Activated naive CD8-positive, alpha-beta T cell treated with anti-CD3 and anti-CD28 coated beads, Interleukin-2, amount 50 U/mL, for 24 hours (primary cell): ENCODE measurements at regions not wholly inside any gene's neighbourhood (a gene's known extent, or its start where the extent isn't known, plus 50 kb on each side); places are given as distances from the start of the nearest gene placed in this dataset.
"Not testable (repeated sequence)": the region's sequence is repeated elsewhere in the genome, so short reads cannot be mapped to it uniquely, and the experiment has no call there.

ENCODE experiments used
- ATAC-seq: fragments of 150-1000 bp; cut with Tn5 transposase; one replicate; pipeline ENCODE4 v1.10.0; 2021
- DNase-seq: peaks from one replicate; pipeline ENCODE4 v3.0.0; 2021
- H3K27ac Mint-ChIP-seq: one replicate; pipeline ENCODE4 v1.8.0; 2021; ENCODE audit warnings: mild to moderate bottlenecking, mixed read lengths
- H3K27me3 Mint-ChIP-seq: one replicate; pipeline ENCODE4 v1.8.0; 2021; ENCODE audit warnings: mixed read lengths
- H3K36me3 Mint-ChIP-seq: one replicate; pipeline ENCODE4 v1.8.0; 2021; ENCODE audit warnings: low read depth, mixed read lengths
- H3K4me1 Mint-ChIP-seq: one replicate; pipeline ENCODE4 v1.8.0; 2021; ENCODE audit warnings: mixed read lengths
- H3K4me3 Mint-ChIP-seq: one replicate; pipeline ENCODE4 v1.8.0; 2021; ENCODE audit warnings: mild to moderate bottlenecking, moderate library complexity, mixed read lengths
- H3K9me3 Mint-ChIP-seq: one replicate; pipeline ENCODE4 v1.8.0; 2021; ENCODE audit warnings: mixed read lengths

GRCh38 chr2:140091926-140092325 is 1311.7 kb upstream of the NXPH2 start:
- Mint-ChIP-seq H3K4me3 (no peak overlapping the region), H3K36me3 (no peaks in the 10 kb centered on the region), H3K9me3 (peaks cover 3% of the 10 kb centered on the region), H3K4me1 (no peaks in the 10 kb centered on the region), H3K27ac (no peak overlapping the region), H3K27me3 (no peaks in the 10 kb centered on the region)
- ATAC-seq: no peak
- no peak for DNase-seq

GRCh38 chr2:140086964-140087363 is 1306.8 kb upstream of the NXPH2 start:
- DNase-seq: no peak
- Mint-ChIP-seq H3K27me3 (no peaks in the 10 kb centered on the region), H3K36me3 (no peaks in the 10 kb centered on the region), H3K27ac (no peak overlapping the region), H3K4me1 (no peaks in the 10 kb centered on the region), H3K9me3 (no peaks in the 10 kb centered on the region), H3K4me3 (no peak overlapping the region)
- no peak for ATAC-seq

- Mint-ChIP-seq H3K27ac (no peak overlapping the region), H3K4me3 (no peak overlapping the region), H3K4me1 (no peaks in the 10 kb centered on the region), H3K36me3 (no peaks in the 10 kb centered on the region), H3K27me3 (no peaks in the 10 kb centered on the region), H3K9me3 (no peaks in the 10 kb centered on the region)
- ATAC-seq: no peak
- no peak for DNase-seq
Observed at GRCh38 chr2:140085674-140086073, 1305.5 kb upstream of the NXPH2 start.

GRCh38 chr2:140079038-140079437 is 1298.8 kb upstream of the NXPH2 start:
- no peak for DNase-seq
- Mint-ChIP-seq H3K36me3 (no peaks in the 10 kb centered on the region), H3K27ac (no peak overlapping the region), H3K9me3 (no peaks in the 10 kb centered on the region), H3K4me1 (no peaks in the 10 kb centered on the region), H3K27me3 (no peaks in the 10 kb centered on the region), H3K4me3 (no peak overlapping the region)
- ATAC-seq: no peak

GRCh38 chr2:140076164-140076563 is 1296.0 kb upstream of the NXPH2 start:
- H3K4me1 Mint-ChIP-seq: no peaks in the 10 kb centered on the region
- H3K36me3 Mint-ChIP-seq: no peaks in the 10 kb centered on the region
- no peak for ATAC-seq
- no peak overlapping the region for H3K27ac Mint-ChIP-seq
- no peaks in the 10 kb centered on the region for H3K9me3 Mint-ChIP-seq
- no peak for DNase-seq
- no peak overlapping the region for H3K4me3 Mint-ChIP-seq
- no peaks in the 10 kb centered on the region for H3K27me3 Mint-ChIP-seq

- not testable (repeated sequence) for H3K27me3 Mint-ChIP-seq, DNase-seq, H3K27ac Mint-ChIP-seq, H3K36me3 Mint-ChIP-seq, H3K4me3 Mint-ChIP-seq, H3K4me1 Mint-ChIP-seq, ATAC-seq, H3K9me3 Mint-ChIP-seq
Observed at GRCh38 chr2:140073763-140074162, 1293.6 kb upstream of the NXPH2 start.

- Mint-ChIP-seq H3K4me3 (no peak overlapping the region), H3K27me3 (no peaks in the 10 kb centered on the region), H3K9me3 (peaks cover 13% of the 10 kb centered on the region), H3K36me3 (no peaks in the 10 kb centered on the region), H3K27ac (no peak overlapping the region), H3K4me1 (no peaks in the 10 kb centered on the region)
- DNase-seq (no peak), ATAC-seq (no peak)
Observed at GRCh38 chr2:140067661-140068060, 1287.5 kb upstream of the NXPH2 start.

GRCh38 chr2:140064243-140064642 is 1284.1 kb upstream of the NXPH2 start:
- no peak overlapping the region for H3K27ac Mint-ChIP-seq
- DNase-seq: no peak
- ATAC-seq: no peak
- no peaks in the 10 kb centered on the region for H3K36me3 Mint-ChIP-seq
- H3K4me1 Mint-ChIP-seq: no peaks in the 10 kb centered on the region
- H3K9me3 Mint-ChIP-seq: peaks cover 14% of the 10 kb centered on the region
- no peaks in the 10 kb centered on the region for H3K27me3 Mint-ChIP-seq
- no peak overlapping the region for H3K4me3 Mint-ChIP-seq

GRCh38 chr2:140063356-140063755 is 1283.2 kb upstream of the NXPH2 start:
- ATAC-seq: no peak
- H3K4me3 Mint-ChIP-seq: no peak overlapping the region
- no peaks in the 10 kb centered on the region for H3K4me1 Mint-ChIP-seq

GRCh38 chr2:140061240-140061639 is 1281.0 kb upstream of the NXPH2 start:
- H3K36me3 Mint-ChIP-seq: no peaks in the 10 kb centered on the region
- no peak overlapping the region for H3K27ac Mint-ChIP-seq
- no peaks in the 10 kb centered on the region for H3K27me3 Mint-ChIP-seq
- peaks cover 17% of the 10 kb centered on the region for H3K9me3 Mint-ChIP-seq
- ATAC-seq (no peak), DNase-seq (no peak)
- H3K4me1 Mint-ChIP-seq: no peaks in the 10 kb centered on the region
- no peak overlapping the region for H3K4me3 Mint-ChIP-seq

More at GRCh38 chr2:140063356-140063755, 1283.2 kb upstream of the NXPH2 start:
- DNase-seq: no peak
- H3K36me3 Mint-ChIP-seq: no peaks in the 10 kb centered on the region
- no peak overlapping the region for H3K27ac Mint-ChIP-seq
- H3K27me3 Mint-ChIP-seq: no peaks in the 10 kb centered on the region
- peaks cover 13% of the 10 kb centered on the region for H3K9me3 Mint-ChIP-seq

- H3K27ac Mint-ChIP-seq: no peak overlapping the region
- no peaks in the 10 kb centered on the region for H3K4me1 Mint-ChIP-seq
- DNase-seq: no peak
- no peaks in the 10 kb centered on the region for H3K27me3 Mint-ChIP-seq
- no peaks in the 10 kb centered on the region for H3K36me3 Mint-ChIP-seq
- no peak for ATAC-seq
- H3K9me3 Mint-ChIP-seq: peaks cover 11% of the 10 kb centered on the region
- H3K4me3 Mint-ChIP-seq: no peak overlapping the region
Observed at GRCh38 chr2:140057928-140058327, 1277.7 kb upstream of the NXPH2 start.

GRCh38 chr2:140041811-140042210 is 1261.6 kb upstream of the NXPH2 start:
- Mint-ChIP-seq H3K4me1 (no peaks in the 10 kb centered on the region), H3K27me3 (no peaks in the 10 kb centered on the region), H3K4me3 (no peak overlapping the region), H3K36me3 (no peaks in the 10 kb centered on the region), H3K27ac (no peak overlapping the region), H3K9me3 (peaks cover 20% of the 10 kb centered on the region)
- no peak for DNase-seq
- ATAC-seq: no peak

- H3K4me1 Mint-ChIP-seq: no peaks in the 10 kb centered on the region
- H3K27me3 Mint-ChIP-seq: no peaks in the 10 kb centered on the region
- ATAC-seq: no peak
- H3K4me3 Mint-ChIP-seq: no peak overlapping the region
- peaks cover 20% of the 10 kb centered on the region for H3K9me3 Mint-ChIP-seq
- no peaks in the 10 kb centered on the region for H3K36me3 Mint-ChIP-seq
- DNase-seq: no peak
- no peak overlapping the region for H3K27ac Mint-ChIP-seq
Observed at GRCh38 chr2:140041239-140041638, 1261.0 kb upstream of the NXPH2 start.

- no peaks in the 10 kb centered on the region for H3K4me1 Mint-ChIP-seq
- peaks cover 13% of the 10 kb centered on the region for H3K9me3 Mint-ChIP-seq
- ATAC-seq: no peak
- H3K36me3 Mint-ChIP-seq: no peaks in the 10 kb centered on the region
- H3K4me3 Mint-ChIP-seq: no peak overlapping the region
- DNase-seq: no peak
- H3K27ac Mint-ChIP-seq: no peak overlapping the region
- H3K27me3 Mint-ChIP-seq: no peaks in the 10 kb centered on the region
Observed at GRCh38 chr2:140033638-140034037, 1253.4 kb upstream of the NXPH2 start.

GRCh38 chr2:140027966-140028365 is 1247.8 kb upstream of the NXPH2 start:
- no peaks in the 10 kb centered on the region for H3K4me1 Mint-ChIP-seq
- no peaks in the 10 kb centered on the region for H3K27me3 Mint-ChIP-seq
- H3K36me3 Mint-ChIP-seq: no peaks in the 10 kb centered on the region
- no peak overlapping the region for H3K27ac Mint-ChIP-seq
- no peak for DNase-seq
- no peak overlapping the region for H3K4me3 Mint-ChIP-seq
- no peak for ATAC-seq
- H3K9me3 Mint-ChIP-seq: peaks cover 6% of the 10 kb centered on the region

GRCh38 chr2:140027320-140027719 is 1247.1 kb upstream of the NXPH2 start:
- no peaks in the 10 kb centered on the region for H3K4me1 Mint-ChIP-seq
- no peak for ATAC-seq
- H3K27ac Mint-ChIP-seq: no peak overlapping the region

More at GRCh38 chr2:140027320-140027719, 1247.1 kb upstream of the NXPH2 start:
- no peak overlapping the region for H3K4me3 Mint-ChIP-seq
- no peaks in the 10 kb centered on the region for H3K27me3 Mint-ChIP-seq
- no peak for DNase-seq
- H3K36me3 Mint-ChIP-seq: no peaks in the 10 kb centered on the region
- H3K9me3 Mint-ChIP-seq: peaks cover 6% of the 10 kb centered on the region
